ENCODE measurements at regions not wholly inside any gene's neighbourhood (a gene's known extent, or its start where the extent isn't known, plus 50 kb on each side); places are given as distances from the start of the nearest gene placed in this dataset.

DNA sequence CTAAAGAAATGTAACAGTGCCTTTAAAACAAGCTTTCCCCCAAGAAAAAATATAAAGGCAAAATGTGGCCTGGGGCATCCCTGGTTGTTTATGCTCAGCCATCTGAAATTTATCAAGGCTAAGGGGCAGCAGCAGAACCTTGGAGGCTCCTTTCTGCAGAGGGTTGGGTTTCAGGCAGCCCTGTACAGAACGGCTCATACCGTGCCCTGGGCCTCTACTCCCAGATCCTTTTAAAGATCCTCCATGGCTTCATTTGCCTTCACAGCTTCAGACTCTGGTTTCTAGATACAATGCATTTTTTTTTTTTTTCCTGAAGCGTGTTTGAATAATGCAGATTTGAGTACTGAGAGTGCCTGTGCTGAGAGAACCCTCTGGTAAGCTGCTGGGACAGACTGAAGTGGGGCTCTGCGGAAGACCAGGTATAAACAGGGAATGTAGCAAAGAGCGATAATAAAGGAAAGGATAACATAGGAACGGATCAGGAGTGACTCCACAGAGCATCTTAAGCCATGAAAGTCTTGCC, 172.7 kb downstream of the DIRAS2 start:
- Histone ChIP-seq H3K79me2 (ENCODE audit: insufficient read depth, low read length) (no peaks in the 10 kb centered on the region), H2AFZ (ENCODE audit: low read length) (no peak overlapping the region), H4K20me1 (ENCODE audit: insufficient read depth, low read length) (no peaks in the 10 kb centered on the region), H3K9me3 (ENCODE audit: low read depth, low read length) (no peaks in the 10 kb centered on the region), H3K4me1 (ENCODE audit: insufficient read depth, low read length) (no peaks in the 10 kb centered on the region), H3K27me3 (ENCODE audit: insufficient read depth, low read length) (no peaks in the 10 kb centered on the region), H3K4me3 (ENCODE audit: insufficient read depth, low read length) (no peak overlapping the region), H3K36me3 (ENCODE audit: insufficient read depth, low read length) (no peaks in the 10 kb centered on the region), H3K27ac (ENCODE audit: low read depth, low read length) (no peak overlapping the region), H3K4me2 (ENCODE audit: insufficient read depth, low read length) (no peak overlapping the region)
- DNase-seq (ENCODE audit: insufficient read length, low spot score, missing footprints): no peak
- TF ChIP-seq, protein P1, sequence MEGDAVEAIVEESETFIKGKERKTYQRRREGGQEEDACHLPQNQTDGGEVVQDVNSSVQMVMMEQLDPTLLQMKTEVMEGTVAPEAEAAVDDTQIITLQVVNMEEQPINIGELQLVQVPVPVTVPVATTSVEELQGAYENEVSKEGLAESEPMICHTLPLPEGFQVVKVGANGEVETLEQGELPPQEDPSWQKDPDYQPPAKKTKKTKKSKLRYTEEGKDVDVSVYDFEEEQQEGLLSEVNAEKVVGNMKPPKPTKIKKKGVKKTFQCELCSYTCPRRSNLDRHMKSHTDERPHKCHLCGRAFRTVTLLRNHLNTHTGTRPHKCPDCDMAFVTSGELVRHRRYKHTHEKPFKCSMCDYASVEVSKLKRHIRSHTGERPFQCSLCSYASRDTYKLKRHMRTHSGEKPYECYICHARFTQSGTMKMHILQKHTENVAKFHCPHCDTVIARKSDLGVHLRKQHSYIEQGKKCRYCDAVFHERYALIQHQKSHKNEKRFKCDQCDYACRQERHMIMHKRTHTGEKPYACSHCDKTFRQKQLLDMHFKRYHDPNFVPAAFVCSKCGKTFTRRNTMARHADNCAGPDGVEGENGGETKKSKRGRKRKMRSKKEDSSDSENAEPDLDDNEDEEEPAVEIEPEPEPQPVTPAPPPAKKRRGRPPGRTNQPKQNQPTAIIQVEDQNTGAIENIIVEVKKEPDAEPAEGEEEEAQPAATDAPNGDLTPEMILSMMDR (IDR thresholded peaks at IDR 0.05; ENCODE audit: extremely low read depth, low read depth, low read length): no peak

DNA sequence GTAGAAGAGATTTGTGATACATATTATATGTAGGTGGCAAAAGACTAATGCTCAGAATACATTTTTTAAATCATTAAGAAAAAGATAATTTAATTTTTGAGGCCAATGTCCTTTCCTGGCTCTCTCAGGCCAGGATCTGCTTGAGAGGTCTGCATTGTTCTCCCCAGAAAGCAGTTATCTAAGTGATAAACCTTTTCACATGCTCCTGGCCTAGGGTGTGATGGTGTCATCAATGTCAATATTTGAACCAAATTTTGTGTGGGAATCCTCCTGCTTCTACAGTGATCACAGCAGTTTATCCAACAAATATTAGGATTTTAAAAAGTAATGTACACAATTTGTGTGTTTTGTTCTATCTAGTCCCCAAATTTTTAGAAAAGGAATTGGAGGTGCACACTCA, 166.6 kb downstream of the DIRAS2 start:
- no peaks in the 10 kb centered on the region for H3K79me2 ChIP-seq (ENCODE audit: insufficient read depth, low read length)
- H3K4me2 ChIP-seq (ENCODE audit: insufficient read depth, low read length): no peak overlapping the region
- H3K4me3 ChIP-seq (ENCODE audit: insufficient read depth, low read length): no peak overlapping the region
- no peaks in the 10 kb centered on the region for H3K9me3 ChIP-seq (ENCODE audit: low read depth, low read length)
- H3K36me3 ChIP-seq (ENCODE audit: insufficient read depth, low read length): no peaks in the 10 kb centered on the region
- no peaks in the 10 kb centered on the region for H3K27me3 ChIP-seq (ENCODE audit: insufficient read depth, low read length)
- no peaks in the 10 kb centered on the region for H4K20me1 ChIP-seq (ENCODE audit: insufficient read depth, low read length)
- TF ChIP-seq, protein P1 (IDR thresholded peaks at IDR 0.05; ENCODE audit: extremely low read depth, low read depth, low read length): no peak
- H2AFZ ChIP-seq (ENCODE audit: low read length): no peak overlapping the region
- no peaks in the 10 kb centered on the region for H3K4me1 ChIP-seq (ENCODE audit: insufficient read depth, low read length)
- no peak overlapping the region for H3K27ac ChIP-seq (ENCODE audit: low read depth, low read length)
- DNase-seq (ENCODE audit: insufficient read length, low spot score, missing footprints): no peak

DNA sequence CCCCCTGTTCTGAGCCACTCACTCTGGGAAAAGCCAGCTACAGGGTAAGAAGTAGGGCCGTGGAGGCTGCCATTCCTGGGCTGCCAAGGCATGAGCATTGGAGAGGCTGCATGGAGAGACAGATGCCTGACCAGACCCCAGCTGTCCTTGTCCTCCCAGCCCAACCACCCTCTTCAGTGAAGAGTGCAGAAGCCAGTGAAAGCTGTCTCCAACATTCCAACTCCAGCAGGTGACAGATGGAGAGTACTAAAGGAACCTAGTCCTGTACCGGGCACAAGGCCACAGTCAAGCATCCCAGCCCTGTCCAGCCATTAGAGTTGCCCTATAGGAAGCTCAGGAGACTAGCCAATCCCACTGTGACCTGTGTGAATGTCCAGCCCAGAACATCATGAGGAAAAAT, 165.1 kb downstream of the DIRAS2 start:
- Histone ChIP-seq H3K4me2 (ENCODE audit: insufficient read depth, low read length) (no peak overlapping the region), H3K36me3 (ENCODE audit: insufficient read depth, low read length) (no peaks in the 10 kb centered on the region), H3K9me3 (ENCODE audit: low read depth, low read length) (no peaks in the 10 kb centered on the region), H2AFZ (ENCODE audit: low read length) (no peak overlapping the region), H3K27ac (ENCODE audit: low read depth, low read length) (no peak overlapping the region), H3K4me1 (ENCODE audit: insufficient read depth, low read length) (no peaks in the 10 kb centered on the region), H4K20me1 (ENCODE audit: insufficient read depth, low read length) (no peaks in the 10 kb centered on the region), H3K27me3 (ENCODE audit: insufficient read depth, low read length) (no peaks in the 10 kb centered on the region), H3K79me2 (ENCODE audit: insufficient read depth, low read length) (no peaks in the 10 kb centered on the region), H3K4me3 (ENCODE audit: insufficient read depth, low read length) (no peak overlapping the region)
- DNase-seq (ENCODE audit: insufficient read length, low spot score, missing footprints): no peak
- TF ChIP-seq, protein P1 (IDR thresholded peaks at IDR 0.05; ENCODE audit: extremely low read depth, low read depth, low read length): no peak

DNA sequence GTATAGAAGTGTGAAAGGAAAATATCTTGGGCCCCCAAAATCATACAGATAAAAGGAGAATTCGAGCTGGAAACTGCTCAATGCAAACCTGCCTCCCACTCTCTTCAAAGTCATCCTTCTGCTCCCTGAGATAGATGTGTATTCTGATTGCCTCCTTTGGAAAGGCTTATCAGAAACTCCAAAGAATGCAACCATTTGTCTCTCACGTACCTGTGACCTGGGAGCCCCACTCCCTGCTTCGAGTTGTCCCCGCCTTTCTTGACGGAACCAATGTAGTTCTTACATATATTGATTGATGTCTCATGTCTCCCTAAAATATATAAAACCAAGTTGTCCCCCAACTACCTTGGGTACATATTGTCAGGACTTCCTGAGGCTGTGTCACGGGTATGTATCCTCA, 163.8 kb downstream of the DIRAS2 start:
- Histone ChIP-seq H3K27me3 (ENCODE audit: insufficient read depth, low read length) (no peaks in the 10 kb centered on the region), H3K4me1 (ENCODE audit: insufficient read depth, low read length) (no peaks in the 10 kb centered on the region), H3K4me2 (ENCODE audit: insufficient read depth, low read length) (no peak overlapping the region), H3K36me3 (ENCODE audit: insufficient read depth, low read length) (no peaks in the 10 kb centered on the region), H3K4me3 (ENCODE audit: insufficient read depth, low read length) (no peak overlapping the region), H3K27ac (ENCODE audit: low read depth, low read length) (no peak overlapping the region), H3K9me3 (ENCODE audit: low read depth, low read length) (no peaks in the 10 kb centered on the region), H2AFZ (ENCODE audit: low read length) (no peak overlapping the region), H3K79me2 (ENCODE audit: insufficient read depth, low read length) (no peaks in the 10 kb centered on the region), H4K20me1 (ENCODE audit: insufficient read depth, low read length) (no peaks in the 10 kb centered on the region)
- TF ChIP-seq, protein P1 (IDR thresholded peaks at IDR 0.05; ENCODE audit: extremely low read depth, low read depth, low read length): no peak
- no peak for DNase-seq (ENCODE audit: insufficient read length, low spot score, missing footprints)
